ENCODE measurements at regions not wholly inside any gene's neighbourhood (a gene's known extent, or its start where the extent isn't known, plus 50 kb on each side); places are given as distances from the start of the nearest gene placed in this dataset.
A peak's percentile ranks its signal among the peaks of the same experiment; 100 is the strongest.
"Not testable (repeated sequence)": the region's sequence is repeated elsewhere in the genome, so short reads cannot be mapped to it uniquely, and the experiment has no call there.

DNA sequence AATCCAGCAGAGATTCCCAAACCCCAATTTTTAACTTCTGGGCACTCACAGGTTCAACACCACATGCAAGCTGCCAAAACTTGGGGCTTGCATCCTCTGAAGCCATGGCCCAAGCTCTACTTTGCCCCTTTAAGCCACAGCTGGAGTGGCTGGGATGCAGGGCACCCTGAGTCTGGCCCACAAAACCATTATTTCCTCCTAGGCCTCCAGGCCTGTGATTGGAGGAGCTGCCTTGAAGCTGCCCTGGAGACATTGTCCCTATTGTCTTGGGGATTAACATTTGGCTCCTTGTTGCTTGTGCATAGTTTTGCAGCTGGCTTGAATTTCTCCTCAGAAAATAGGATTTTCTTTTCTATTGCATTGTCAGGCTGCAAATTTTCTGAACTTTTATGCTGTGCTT, 109.8 kb upstream of the RPRM start:
- Histone ChIP-seq H3K4me3 (ENCODE audit: insufficient read depth, low read depth, low read length) (no peak overlapping the region), H3K27me3 (ENCODE audit: control insufficient read depth, insufficient read depth, low read length) (no peaks in the 10 kb centered on the region), H3K36me3 (replicated peaks; ENCODE audit: control insufficient read depth, insufficient read depth, low read length) (no peaks in the 10 kb centered on the region)
- DNase-seq: no peak

DNA sequence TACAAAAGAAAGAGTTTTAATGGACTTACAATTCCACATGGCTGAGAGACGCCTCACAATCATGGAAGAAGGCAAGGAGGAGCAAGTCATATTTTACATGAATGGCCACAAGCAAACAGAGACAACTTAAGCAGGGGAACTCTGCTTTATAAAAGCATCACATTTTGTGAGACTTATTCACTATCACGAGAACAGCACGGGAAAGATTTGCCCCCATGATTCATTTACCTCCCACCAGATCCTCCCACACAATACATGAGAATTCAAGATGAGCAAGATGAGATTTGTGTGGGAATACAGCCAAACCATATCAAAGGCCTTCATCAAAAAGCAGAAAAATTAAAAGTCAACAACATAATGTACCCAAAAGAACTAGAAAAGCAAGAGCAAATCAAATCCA, 111.0 kb upstream of the RPRM start:
- Histone ChIP-seq H3K27me3 (ENCODE audit: control insufficient read depth, insufficient read depth, low read length) (no peaks in the 10 kb centered on the region), H3K36me3 (replicated peaks; ENCODE audit: control insufficient read depth, insufficient read depth, low read length) (no peaks in the 10 kb centered on the region), H3K4me3 (ENCODE audit: insufficient read depth, low read depth, low read length) (no peak overlapping the region)
- no peak for DNase-seq

DNA sequence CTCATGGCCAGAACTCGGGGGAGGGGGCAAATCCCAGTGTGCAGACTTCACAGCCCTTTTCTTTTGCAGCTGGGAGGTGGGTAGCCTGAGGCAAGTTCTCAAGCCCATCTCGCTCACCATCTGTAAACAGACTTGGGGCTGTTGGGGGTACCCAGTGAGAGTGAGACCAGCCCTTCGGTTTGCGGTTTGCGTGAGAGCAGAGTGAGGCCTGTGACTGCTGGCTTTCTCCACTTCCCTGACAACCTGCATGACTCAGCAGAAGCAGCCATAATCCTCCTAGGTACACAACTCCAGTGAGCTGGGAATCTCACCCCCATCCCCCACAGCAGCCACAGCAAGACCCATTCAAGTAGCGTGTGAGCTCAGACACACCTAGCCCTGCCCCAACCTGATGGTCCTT, 114.5 kb upstream of the RPRM start:
- H3K4me3 ChIP-seq (ENCODE audit: insufficient read depth, low read depth, low read length): peak overlapping the region; percentile 8; the same call in 1 of the 2 replicates
- H3K36me3 ChIP-seq (replicated peaks; ENCODE audit: control insufficient read depth, insufficient read depth, low read length); DNase-seq; H3K27me3 ChIP-seq (ENCODE audit: control insufficient read depth, insufficient read depth, low read length): not testable (repeated sequence)

DNA sequence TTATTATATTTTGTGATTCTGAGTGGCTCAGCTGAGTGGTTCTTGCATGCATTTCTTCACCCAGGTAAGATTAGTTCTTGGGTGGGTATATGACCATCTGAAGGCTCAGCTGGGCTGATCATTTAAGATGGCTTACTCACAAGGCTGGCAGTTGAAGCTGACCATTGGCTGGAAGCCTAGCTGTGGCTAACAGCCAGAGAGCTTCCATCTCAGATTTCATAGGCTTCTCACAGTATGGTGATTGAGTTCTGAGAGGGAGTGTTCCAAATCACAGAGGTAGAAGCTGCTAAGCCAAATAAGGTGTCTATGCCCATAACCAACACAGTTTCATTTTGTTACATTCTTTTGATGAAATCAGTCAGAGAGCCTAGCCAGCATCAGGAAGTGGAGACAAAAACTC, 117.4 kb upstream of the RPRM start:
- DNase-seq: no peak
- Histone ChIP-seq H3K27me3 (ENCODE audit: control insufficient read depth, insufficient read depth, low read length) (no peaks in the 10 kb centered on the region), H3K4me3 (ENCODE audit: insufficient read depth, low read depth, low read length) (no peak overlapping the region), H3K36me3 (replicated peaks; ENCODE audit: control insufficient read depth, insufficient read depth, low read length) (no peaks in the 10 kb centered on the region)

DNA sequence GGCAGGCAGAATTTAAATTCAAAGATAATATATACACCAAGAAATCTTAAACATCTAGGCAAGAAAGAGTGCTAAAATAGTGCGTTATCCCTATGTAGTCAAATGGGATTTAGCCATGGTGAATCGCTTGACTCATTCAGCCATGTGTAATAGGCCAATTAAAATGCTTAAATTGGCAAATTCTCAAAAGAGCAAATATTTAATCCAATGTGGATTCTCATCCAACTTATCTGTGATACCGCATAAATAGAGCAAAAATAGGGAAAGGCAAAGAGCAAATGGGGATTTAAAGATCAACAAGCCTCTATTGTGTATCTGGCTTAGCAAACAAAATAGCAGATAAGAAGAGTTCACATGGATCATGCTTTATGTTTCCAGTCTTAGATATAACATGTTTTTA, 123.2 kb upstream of the RPRM start:
- H3K36me3 ChIP-seq (replicated peaks; ENCODE audit: control insufficient read depth, insufficient read depth, low read length): no peaks in the 10 kb centered on the region
- no peak for DNase-seq
- no peak overlapping the region for H3K4me3 ChIP-seq (ENCODE audit: insufficient read depth, low read depth, low read length)
- H3K27me3 ChIP-seq (ENCODE audit: control insufficient read depth, insufficient read depth, low read length): no peaks in the 10 kb centered on the region

DNA sequence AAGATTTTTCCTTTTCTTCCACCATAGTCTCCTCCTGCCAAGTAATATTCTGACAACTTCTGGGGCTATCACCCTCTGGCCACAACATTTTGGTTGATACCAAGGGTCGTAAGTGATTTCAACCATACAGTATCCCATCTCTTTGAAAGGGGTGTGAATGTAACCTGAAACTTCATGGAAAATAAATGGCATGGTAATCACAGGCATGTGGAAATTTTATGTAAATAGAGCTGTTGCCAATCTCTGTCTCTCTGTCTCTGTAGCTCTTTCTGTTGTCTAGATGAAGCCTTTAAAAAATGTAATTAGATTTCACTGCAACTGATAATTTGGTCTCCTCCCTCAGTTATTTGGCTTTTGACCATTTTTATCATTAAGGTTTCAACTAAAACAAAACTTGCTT, 125.6 kb upstream of the RPRM start:
- Histone ChIP-seq H3K27me3 (ENCODE audit: control insufficient read depth, insufficient read depth, low read length) (no peaks in the 10 kb centered on the region), H3K36me3 (replicated peaks; ENCODE audit: control insufficient read depth, insufficient read depth, low read length) (no peaks in the 10 kb centered on the region)
- DNase-seq: no peak

DNA sequence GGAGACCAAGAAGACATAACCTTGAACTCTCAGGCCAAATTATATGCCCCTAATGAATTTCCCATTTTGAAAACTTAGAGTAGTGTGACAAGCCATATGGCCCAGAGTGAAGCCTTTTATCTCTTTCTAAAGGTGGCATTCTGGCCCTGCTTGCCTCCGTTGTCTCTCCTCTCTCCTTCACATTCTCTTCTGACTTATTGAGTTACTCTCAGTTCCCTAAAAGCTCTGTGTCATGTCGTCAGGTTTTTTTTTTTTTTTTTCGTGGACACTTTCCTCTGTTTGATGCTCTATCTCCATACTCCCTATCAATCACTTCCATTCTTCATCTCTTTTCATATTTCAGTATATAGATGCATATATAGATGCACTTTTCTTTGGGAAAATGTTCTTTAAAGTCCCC, 128.1 kb upstream of the RPRM start:
- Histone ChIP-seq H3K27me3 (ENCODE audit: control insufficient read depth, insufficient read depth, low read length) (no peaks in the 10 kb centered on the region), H3K36me3 (replicated peaks; ENCODE audit: control insufficient read depth, insufficient read depth, low read length) (no peaks in the 10 kb centered on the region), H3K4me3 (ENCODE audit: insufficient read depth, low read depth, low read length) (no peak overlapping the region)
- no peak for DNase-seq

More for the DNA sequence above, 125.6 kb upstream of the RPRM start:
- H3K4me3 ChIP-seq (ENCODE audit: insufficient read depth, low read depth, low read length): no peak overlapping the region

DNA sequence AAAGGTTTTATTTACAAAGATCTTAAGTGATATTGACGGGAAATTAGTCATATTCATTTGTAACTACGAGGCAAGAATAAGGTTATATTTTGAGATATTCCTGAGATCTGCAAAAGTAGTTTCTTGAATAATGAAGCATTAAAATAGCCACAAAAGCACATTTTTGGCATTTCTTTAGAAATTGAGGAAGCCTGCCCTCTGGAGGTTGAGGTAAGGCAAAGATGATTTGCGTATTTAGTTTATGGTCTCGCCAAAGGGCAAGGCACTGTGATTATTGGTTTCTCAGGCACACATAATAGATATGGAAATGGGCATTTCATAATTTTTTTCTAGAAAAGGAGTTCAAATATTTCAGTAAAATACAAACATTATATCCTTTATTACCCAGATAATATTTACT, 143.7 kb upstream of the RPRM start:
- DNase-seq: peak; percentile 1
- H3K36me3 ChIP-seq (replicated peaks; ENCODE audit: control insufficient read depth, insufficient read depth, low read length): no peaks in the 10 kb centered on the region

DNA sequence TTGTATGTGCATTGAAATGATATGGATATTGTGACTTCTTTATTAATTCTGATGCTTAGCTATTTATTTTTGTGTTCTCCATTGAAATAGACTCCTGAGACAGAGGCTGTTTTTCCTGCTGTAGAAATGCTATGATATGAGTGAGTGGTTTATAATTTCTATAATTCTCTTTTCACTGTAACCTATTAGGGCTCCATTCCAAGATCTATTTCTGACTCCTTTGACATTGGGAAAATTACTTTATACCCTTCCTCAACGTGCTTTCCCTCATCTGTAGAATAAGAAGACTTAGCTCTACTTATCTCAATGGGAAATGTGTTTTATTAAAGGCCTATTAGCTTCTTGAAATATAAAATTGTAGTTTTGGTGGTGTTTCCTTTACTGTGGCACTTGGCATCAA, 144.5 kb upstream of the RPRM start:
- no peak for DNase-seq
- Histone ChIP-seq H3K27me3 (ENCODE audit: control insufficient read depth, insufficient read depth, low read length) (no peaks in the 10 kb centered on the region), H3K4me3 (ENCODE audit: insufficient read depth, low read depth, low read length) (no peak overlapping the region), H3K36me3 (replicated peaks; ENCODE audit: control insufficient read depth, insufficient read depth, low read length) (no peaks in the 10 kb centered on the region)

More for the DNA sequence above, 143.7 kb upstream of the RPRM start:
- no peaks in the 10 kb centered on the region for H3K27me3 ChIP-seq (ENCODE audit: control insufficient read depth, insufficient read depth, low read length)
- no peak overlapping the region for H3K4me3 ChIP-seq (ENCODE audit: insufficient read depth, low read depth, low read length)

DNA sequence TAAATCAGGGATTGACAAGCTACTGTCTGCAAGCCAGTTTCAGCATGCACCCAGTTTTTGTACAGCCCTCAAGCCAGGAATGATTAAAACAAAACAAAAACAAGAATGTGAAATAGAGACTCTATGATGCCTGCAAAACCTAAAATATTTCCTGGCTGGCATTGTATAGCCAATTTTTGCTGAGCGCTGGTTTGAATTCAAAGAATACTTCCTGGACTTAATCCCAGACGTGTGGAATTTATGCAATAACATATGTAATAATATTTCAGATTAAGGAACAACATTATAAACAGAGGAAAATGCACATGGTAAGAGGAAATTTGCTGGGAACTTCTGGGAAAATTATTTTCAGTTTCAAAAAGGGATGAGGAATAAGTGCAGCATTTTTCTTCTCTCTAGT, 148.1 kb upstream of the RPRM start:
- Histone ChIP-seq H3K4me3 (ENCODE audit: insufficient read depth, low read depth, low read length) (no peak overlapping the region), H3K36me3 (replicated peaks; ENCODE audit: control insufficient read depth, insufficient read depth, low read length) (no peaks in the 10 kb centered on the region), H3K27me3 (ENCODE audit: control insufficient read depth, insufficient read depth, low read length) (no peaks in the 10 kb centered on the region)
- no peak for DNase-seq

DNA sequence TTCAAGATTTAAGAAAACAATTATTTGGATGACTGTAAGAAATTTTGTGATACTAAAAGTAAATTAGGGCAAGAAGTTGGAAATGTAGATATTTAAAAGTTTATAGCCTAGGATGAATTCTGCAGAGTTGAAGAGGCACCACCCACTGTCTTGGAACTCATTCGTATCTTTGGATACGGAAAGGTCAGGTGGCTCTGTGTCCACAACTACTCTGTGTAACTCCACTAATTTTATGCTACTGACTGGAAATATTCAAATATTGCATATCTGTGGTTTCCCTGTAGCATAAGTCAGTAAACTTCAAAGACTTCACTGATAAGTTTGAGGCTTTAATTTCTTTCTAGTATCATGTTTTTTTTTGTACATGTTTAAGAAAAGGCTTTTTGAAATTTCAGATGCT, 156.9 kb upstream of the RPRM start:
- Histone ChIP-seq H3K27me3 (ENCODE audit: control insufficient read depth, insufficient read depth, low read length) (no peaks in the 10 kb centered on the region), H3K36me3 (replicated peaks; ENCODE audit: control insufficient read depth, insufficient read depth, low read length) (no peaks in the 10 kb centered on the region), H3K4me3 (ENCODE audit: insufficient read depth, low read depth, low read length) (no peak overlapping the region)
- DNase-seq: no peak

DNA sequence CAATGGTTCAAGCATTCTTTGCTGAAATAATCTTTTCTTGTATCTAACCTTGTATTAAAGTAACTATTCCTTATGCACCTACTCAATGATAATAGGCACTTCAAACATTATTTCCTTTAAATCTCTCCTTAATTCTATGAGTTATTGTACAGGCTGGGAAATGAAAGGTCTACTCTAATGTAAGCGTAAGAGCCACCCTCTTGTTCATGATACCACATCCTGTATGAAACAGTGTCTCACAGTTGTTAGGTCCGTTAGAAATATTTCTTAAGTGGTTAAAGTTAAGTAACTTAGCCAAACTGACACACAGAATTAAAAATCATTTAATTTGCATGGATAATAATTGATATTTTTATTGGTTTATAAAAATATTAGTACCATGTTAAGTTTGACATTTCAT, 162.5 kb upstream of the RPRM start:
- no peak for DNase-seq
- Histone ChIP-seq H3K36me3 (replicated peaks; ENCODE audit: control insufficient read depth, insufficient read depth, low read length) (no peaks in the 10 kb centered on the region), H3K4me3 (ENCODE audit: insufficient read depth, low read depth, low read length) (no peak overlapping the region), H3K27me3 (ENCODE audit: control insufficient read depth, insufficient read depth, low read length) (no peaks in the 10 kb centered on the region)

DNA sequence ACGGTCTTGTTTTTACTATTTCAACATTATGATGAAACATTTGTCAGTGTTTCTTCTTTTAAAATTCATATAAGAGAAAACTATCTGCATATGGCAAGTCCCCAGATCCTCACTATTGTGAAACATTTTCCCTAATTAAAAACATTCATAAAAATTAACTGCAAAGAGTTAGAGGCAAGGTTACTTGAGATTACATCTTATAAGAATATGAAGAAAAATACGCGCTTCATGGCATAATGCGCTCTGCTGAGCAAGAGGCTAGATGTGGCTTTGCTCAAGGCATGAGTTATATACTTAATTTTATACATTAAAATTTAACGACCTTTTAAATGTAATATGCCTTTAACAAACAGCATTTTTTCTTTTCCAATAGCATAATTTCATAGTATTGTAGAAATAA, 166.4 kb upstream of the RPRM start:
- Histone ChIP-seq H3K36me3 (replicated peaks; ENCODE audit: control insufficient read depth, insufficient read depth, low read length) (no peaks in the 10 kb centered on the region), H3K4me3 (ENCODE audit: insufficient read depth, low read depth, low read length) (no peak overlapping the region)
- DNase-seq: no peak

DNA sequence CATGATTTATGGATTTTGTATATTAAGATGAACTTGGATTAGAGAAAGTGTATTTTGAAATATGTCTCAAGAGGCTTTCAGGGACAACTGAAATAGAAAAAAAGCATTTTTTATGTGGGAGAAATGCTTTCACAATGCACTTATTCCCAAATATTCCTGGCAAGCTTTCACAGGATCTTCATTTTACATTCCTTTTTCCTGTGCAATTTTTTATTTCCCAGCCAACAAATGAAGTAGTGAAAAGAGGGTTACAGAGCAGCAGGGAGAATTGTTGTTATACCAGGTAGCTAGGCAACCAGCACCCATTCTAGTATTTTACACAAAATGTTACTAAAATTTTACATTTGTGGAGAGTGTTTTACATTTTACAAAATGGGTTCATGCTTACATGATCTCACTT, 167.0 kb upstream of the RPRM start:
- Histone ChIP-seq H3K27me3 (ENCODE audit: control insufficient read depth, insufficient read depth, low read length) (no peaks in the 10 kb centered on the region), H3K4me3 (ENCODE audit: insufficient read depth, low read depth, low read length) (no peak overlapping the region), H3K36me3 (replicated peaks; ENCODE audit: control insufficient read depth, insufficient read depth, low read length) (no peaks in the 10 kb centered on the region)
- DNase-seq: no peak

More for the DNA sequence above, 166.4 kb upstream of the RPRM start:
- H3K27me3 ChIP-seq (ENCODE audit: control insufficient read depth, insufficient read depth, low read length): no peaks in the 10 kb centered on the region

DNA sequence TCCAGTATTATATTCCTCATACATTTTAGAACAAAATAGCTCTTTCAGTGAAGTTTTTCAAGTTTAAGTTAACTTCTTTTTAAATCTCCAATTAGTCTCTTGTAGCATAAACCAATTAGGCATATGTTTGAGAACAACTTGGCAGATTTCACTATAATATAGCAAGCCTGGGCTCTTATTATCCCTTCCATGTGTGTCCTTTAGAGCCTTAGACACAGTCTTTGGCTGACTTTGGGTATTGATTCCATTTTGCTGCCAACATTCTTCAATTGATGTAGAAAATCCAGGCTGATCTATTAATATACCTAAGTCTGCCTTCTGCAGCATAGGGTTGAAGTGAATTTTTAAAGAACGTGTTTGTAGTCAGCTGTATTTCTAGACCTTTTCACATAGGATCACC, 179.1 kb upstream of the RPRM start:
- Histone ChIP-seq H3K36me3 (replicated peaks; ENCODE audit: control insufficient read depth, insufficient read depth, low read length) (no peaks in the 10 kb centered on the region), H3K27me3 (ENCODE audit: control insufficient read depth, insufficient read depth, low read length) (no peaks in the 10 kb centered on the region), H3K4me3 (ENCODE audit: insufficient read depth, low read depth, low read length) (no peak overlapping the region)
- DNase-seq: no peak

DNA sequence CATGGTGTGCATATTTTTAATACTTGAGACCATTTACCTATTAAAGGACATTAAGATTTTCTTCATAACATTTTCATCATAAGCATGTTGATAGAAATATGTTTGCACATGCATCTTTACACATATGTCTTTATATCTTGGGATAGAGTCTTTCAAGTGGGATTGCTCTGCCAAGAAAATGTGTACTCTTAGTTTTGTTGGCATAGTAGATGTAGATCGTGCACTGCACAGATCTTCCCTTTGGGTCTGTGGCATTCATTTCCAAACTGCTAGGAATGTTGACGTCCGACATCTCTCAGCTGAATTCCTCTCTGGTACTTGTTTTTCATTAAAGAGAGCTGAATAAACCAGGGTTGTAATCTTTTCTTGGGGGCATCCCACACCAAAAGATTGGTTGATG, 183.2 kb upstream of the RPRM start:
- Histone ChIP-seq H3K27me3 (ENCODE audit: control insufficient read depth, insufficient read depth, low read length) (no peaks in the 10 kb centered on the region), H3K4me3 (ENCODE audit: insufficient read depth, low read depth, low read length) (no peak overlapping the region), H3K36me3 (replicated peaks; ENCODE audit: control insufficient read depth, insufficient read depth, low read length) (no peaks in the 10 kb centered on the region)
- no peak for DNase-seq
